ENCODE measurements at regions not wholly inside any gene's neighbourhood (a gene's known extent, or its start where the extent isn't known, plus 50 kb on each side); places are given as distances from the start of the nearest gene placed in this dataset.

GRCh38 chr10:64344211-64344610 lies 823.0 kb downstream of the REEP3 start:
- Histone ChIP-seq H3K4me2 (no peak overlapping the region), H3K9me2 (ENCODE audit: insufficient read depth) (no peaks in the 10 kb centered on the region; the same call in 1 of the 2 replicates), H3K79me2 (replicated peaks; ENCODE audit: insufficient read depth) (no peaks in the 10 kb centered on the region), H3K27me3 (ENCODE audit: insufficient read depth) (no peaks in the 10 kb centered on the region), H3F3A (replicated peaks; ENCODE audit: low read depth) (no peaks in the 10 kb centered on the region), H3K4me3 (no peak overlapping the region), H3K4me1 (ENCODE audit: insufficient read depth) (no peaks in the 10 kb centered on the region), H2AFZ (no peak overlapping the region), H3K27ac (ENCODE audit: low read depth) (no peak overlapping the region), H4K20me1 (replicated peaks; ENCODE audit: insufficient read depth) (no peaks in the 10 kb centered on the region), H3K36me3 (ENCODE audit: insufficient read depth) (no peaks in the 10 kb centered on the region)
- Mint-ChIP-seq H3K27me3 (ENCODE audit: insufficient read depth, low read depth, poor library complexity) (no peaks in the 10 kb centered on the region), H3K36me3 (ENCODE audit: low read depth) (no peaks in the 10 kb centered on the region), H3K9me3 (no peaks in the 10 kb centered on the region), H3K4me3 (no peak overlapping the region), H3K4me1 (no peaks in the 10 kb centered on the region), H3K27ac (no peak overlapping the region)
- ATAC-seq (no peak), DNase-seq (ENCODE audit: low spot score) (no peak)
- TF ChIP-seq POLR2AphosphoS5 (IDR thresholded peaks at IDR 0.05; ENCODE audit: low read depth) (no peak), CTCF (conservative IDR thresholded peaks at IDR 0.05; ENCODE audit: low read depth in 2 of 2) (no peak), REST (IDR thresholded peaks at IDR 0.05; ENCODE audit: unreplicated experiment) (no peak), ZNF331 (CRISPR knock-in tag; IDR thresholded peaks at IDR 0.05; ENCODE audit: low read depth) (no peak), CREB1 (CRISPR knock-in tag; IDR thresholded peaks at IDR 0.05; ENCODE audit: low read depth) (no peak), NANOG (IDR thresholded peaks at IDR 0.05; ENCODE audit: borderline replicate concordance) (no peak), ZNF114 (CRISPR knock-in tag; IDR thresholded peaks at IDR 0.05) (no peak), JUNB (IDR thresholded peaks at IDR 0.05; ENCODE audit: unreplicated experiment) (no peak), EZH2phosphoT487 (IDR thresholded peaks at IDR 0.05; ENCODE audit: unreplicated experiment) (no peak), STAT1 (IDR thresholded peaks at IDR 0.05; ENCODE audit: unreplicated experiment) (no peak), EZH2 (IDR thresholded peaks at IDR 0.05; ENCODE audit: low read depth, unreplicated experiment) (no peak), ETS1 (IDR thresholded peaks at IDR 0.05) (no peak), ZNF462 (CRISPR knock-in tag; IDR thresholded peaks at IDR 0.05) (no peak)
